Type B pancreatic cell (in vitro differentiated cells): ENCODE measurements at regions not wholly inside any gene's neighbourhood (a gene's known extent, or its start where the extent isn't known, plus 50 kb on each side); places are given as distances from the start of the nearest gene placed in this dataset.
"Not testable (repeated sequence)": the region's sequence is repeated elsewhere in the genome, so short reads cannot be mapped to it uniquely, and the experiment has no call there.

ENCODE experiments used
- DNase-seq: peaks from one replicate; pipeline ENCODE4 v3.0.0; 2021; ENCODE audit warnings: mixed read lengths; ENCODE audit not compliant: unreplicated experiment; ENCODE audit errors: extremely low spot score
- H3K27ac Mint-ChIP-seq: 2 replicates; pipeline ENCODE4 v1.8.0; 2021; ENCODE audit warnings: mild to moderate bottlenecking, mixed read lengths
- H3K27me3 Mint-ChIP-seq: 2 replicates; pipeline ENCODE4 v1.8.0; 2021; ENCODE audit warnings: mixed read lengths
- H3K36me3 Mint-ChIP-seq: 2 replicates; pipeline ENCODE4 v1.8.0; 2021; ENCODE audit warnings: mixed read lengths
- H3K4me1 Mint-ChIP-seq: one replicate; pipeline ENCODE4 v1.8.0; 2021; ENCODE audit warnings: mixed read lengths; ENCODE audit not compliant: unreplicated experiment
- H3K4me3 Mint-ChIP-seq: 2 replicates; pipeline ENCODE4 v1.8.0; 2021; ENCODE audit warnings: mild to moderate bottlenecking, mixed read lengths
- H3K9me3 Mint-ChIP-seq: 2 replicates; pipeline ENCODE4 v1.8.0; 2021; ENCODE audit warnings: mixed read lengths
- TF ChIP-seq, protein P1 (sequence below): fragments of 200-600 bp; sonication (generic); conservative IDR thresholded peaks from 2 replicates; pipeline ENCODE4 v1.5.0; 2021; ENCODE audit warnings: antibody characterized with exemption, mild to moderate bottlenecking

DNA sequence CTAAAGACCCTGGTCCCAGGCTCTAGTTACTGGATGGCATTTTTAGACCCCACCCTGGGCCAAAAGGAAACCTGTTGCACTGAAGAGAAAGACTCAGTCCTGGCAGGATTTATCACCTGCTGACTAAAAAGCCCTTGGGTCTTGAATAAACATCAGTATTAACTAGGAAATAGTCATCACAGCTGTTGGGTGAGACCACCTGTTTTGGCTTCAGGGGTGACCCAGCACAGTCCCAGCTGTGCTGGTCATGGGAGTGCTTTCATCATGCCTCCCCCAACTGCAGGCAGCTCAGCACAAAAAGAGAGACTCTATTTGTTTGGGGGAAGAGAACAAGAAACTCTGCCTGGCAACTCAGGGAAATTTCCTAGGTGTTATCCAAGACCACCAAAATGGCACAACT, 903.2 kb downstream of the C4orf33 start:
- H3K4me1 Mint-ChIP-seq: no peaks in the 10 kb centered on the region
- no peaks in the 10 kb centered on the region for H3K27me3 Mint-ChIP-seq

GRCh38 chr4:130008461-130008860, 912.5 kb downstream of the C4orf33 start:
- no peaks in the 10 kb centered on the region for H3K9me3 Mint-ChIP-seq
- H3K27me3 Mint-ChIP-seq: no peaks in the 10 kb centered on the region
- H3K4me1 Mint-ChIP-seq: no peaks in the 10 kb centered on the region
- no peaks in the 10 kb centered on the region for H3K36me3 Mint-ChIP-seq
- DNase-seq: no peak
- no peak overlapping the region for H3K27ac Mint-ChIP-seq
- H3K4me3 Mint-ChIP-seq: no peak overlapping the region
- TF ChIP-seq, protein P1, sequence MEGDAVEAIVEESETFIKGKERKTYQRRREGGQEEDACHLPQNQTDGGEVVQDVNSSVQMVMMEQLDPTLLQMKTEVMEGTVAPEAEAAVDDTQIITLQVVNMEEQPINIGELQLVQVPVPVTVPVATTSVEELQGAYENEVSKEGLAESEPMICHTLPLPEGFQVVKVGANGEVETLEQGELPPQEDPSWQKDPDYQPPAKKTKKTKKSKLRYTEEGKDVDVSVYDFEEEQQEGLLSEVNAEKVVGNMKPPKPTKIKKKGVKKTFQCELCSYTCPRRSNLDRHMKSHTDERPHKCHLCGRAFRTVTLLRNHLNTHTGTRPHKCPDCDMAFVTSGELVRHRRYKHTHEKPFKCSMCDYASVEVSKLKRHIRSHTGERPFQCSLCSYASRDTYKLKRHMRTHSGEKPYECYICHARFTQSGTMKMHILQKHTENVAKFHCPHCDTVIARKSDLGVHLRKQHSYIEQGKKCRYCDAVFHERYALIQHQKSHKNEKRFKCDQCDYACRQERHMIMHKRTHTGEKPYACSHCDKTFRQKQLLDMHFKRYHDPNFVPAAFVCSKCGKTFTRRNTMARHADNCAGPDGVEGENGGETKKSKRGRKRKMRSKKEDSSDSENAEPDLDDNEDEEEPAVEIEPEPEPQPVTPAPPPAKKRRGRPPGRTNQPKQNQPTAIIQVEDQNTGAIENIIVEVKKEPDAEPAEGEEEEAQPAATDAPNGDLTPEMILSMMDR: no peak

More for the DNA sequence above, 903.2 kb downstream of the C4orf33 start:
- TF ChIP-seq, protein P1: no peak
- Mint-ChIP-seq H3K27ac (no peak overlapping the region), H3K9me3 (no peaks in the 10 kb centered on the region), H3K36me3 (no peaks in the 10 kb centered on the region), H3K4me3 (no peak overlapping the region)
- no peak for DNase-seq

- H3K4me3 Mint-ChIP-seq, H3K27me3 Mint-ChIP-seq, H3K9me3 Mint-ChIP-seq, H3K4me1 Mint-ChIP-seq, DNase-seq, H3K27ac Mint-ChIP-seq, H3K36me3 Mint-ChIP-seq: not testable (repeated sequence)
Measured at GRCh38 chr4:130012806-130013205, 916.9 kb downstream of the C4orf33 start.

GRCh38 chr4:130021706-130022105, 925.8 kb downstream of the C4orf33 start:
- Mint-ChIP-seq H3K4me1 (peaks cover 4% of the 10 kb centered on the region), H3K27me3 (no peaks in the 10 kb centered on the region), H3K4me3 (no peak overlapping the region), H3K36me3 (no peaks in the 10 kb centered on the region), H3K27ac (no peak overlapping the region), H3K9me3 (peaks cover 4% of the 10 kb centered on the region)
- TF ChIP-seq, protein P1: no peak
- no peak for DNase-seq

DNA sequence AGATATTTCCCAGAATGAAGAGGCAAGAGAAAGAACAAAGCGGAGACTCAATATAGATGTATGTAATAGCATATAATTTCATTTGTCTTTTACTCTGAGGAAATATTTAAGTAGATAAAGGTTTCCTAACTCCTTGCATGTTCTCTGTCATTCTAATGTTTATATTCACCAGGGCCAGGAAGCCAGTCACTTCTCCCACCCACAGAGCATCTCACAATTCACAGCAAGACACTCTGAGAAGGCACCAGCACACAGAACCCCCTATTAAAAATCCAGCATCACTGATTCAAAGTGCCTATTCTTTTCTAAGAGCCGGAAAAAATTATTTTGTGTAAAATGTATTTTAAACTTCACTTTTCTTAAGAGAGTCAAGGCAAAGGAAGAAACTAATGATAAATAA, 927.1 kb downstream of the C4orf33 start:
- Mint-ChIP-seq H3K9me3 (peaks cover 4% of the 10 kb centered on the region), H3K27ac (no peak overlapping the region), H3K4me3 (no peak overlapping the region), H3K4me1 (peaks cover 4% of the 10 kb centered on the region), H3K36me3 (no peaks in the 10 kb centered on the region), H3K27me3 (no peaks in the 10 kb centered on the region)
- TF ChIP-seq, protein P1: no peak
- no peak for DNase-seq

DNA sequence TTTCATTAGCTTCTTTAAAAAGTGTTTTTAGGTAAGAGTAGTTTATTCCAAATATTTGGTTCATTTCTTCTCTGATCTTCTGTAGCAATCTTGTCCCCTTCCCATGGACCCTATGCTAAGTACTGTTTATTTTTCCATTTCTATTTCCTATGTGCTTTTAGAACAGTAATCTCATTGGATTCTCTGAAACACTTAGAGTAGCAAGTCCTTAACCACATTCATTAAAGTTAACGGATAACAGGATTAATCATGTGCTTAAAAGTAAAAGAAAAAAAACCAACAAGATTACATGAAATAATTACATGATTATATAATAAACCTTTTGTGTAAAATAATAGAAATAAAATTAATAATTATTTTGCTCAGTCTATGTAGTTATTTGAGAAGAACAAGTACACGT, 929.7 kb downstream of the C4orf33 start:
- Mint-ChIP-seq H3K27me3 (no peaks in the 10 kb centered on the region), H3K9me3 (peaks cover under 1% of the 10 kb centered on the region), H3K4me3 (no peak overlapping the region), H3K27ac (no peak overlapping the region), H3K4me1 (peaks cover 4% of the 10 kb centered on the region), H3K36me3 (no peaks in the 10 kb centered on the region)
- no peak for DNase-seq
- TF ChIP-seq, protein P1: no peak
